B cell (primary cell): ENCODE measurements at regions not wholly inside any gene's neighbourhood (a gene's known extent, or its start where the extent isn't known, plus 50 kb on each side); places are given as distances from the start of the nearest gene placed in this dataset.

Experiments used
- ATAC-seq: fragments of 200-7000 bp; cut with Tn5 transposase; one replicate; pipeline ENCODE4 v1.10.0; 2021; ENCODE audit warnings: low read depth, mild to moderate bottlenecking, moderate number of reproducible peaks, moderate library complexity
- CTCF ChIA-PET: fragments of 350-600 bp; sonication (Branson Sonifier 250); formaldehyde crosslinking; loops from one replicate; lab custom pipeline; 2021; ENCODE audit warnings: antibody characterized with exemption, inconsistent platforms; lab: Charles Lee
- POLR2A ChIA-PET: fragments of 350-600 bp; sonication (Branson Sonifier 250); formaldehyde crosslinking; loops from one replicate; lab custom pipeline; 2021; ENCODE audit warnings: antibody characterized with exemption; lab: Charles Lee
- DNase-seq: peaks from one replicate; pipeline ENCODE4 v3.0.0; 2013
- H2AFZ ChIP-seq: 2 replicates; pipeline ENCODE4 v1.6.1; 2012; ENCODE audit warnings: mild to moderate bottlenecking, low read depth, low read length; ENCODE audit not compliant: insufficient read depth, poor library complexity, severe bottlenecking
- H3K27ac ChIP-seq, 2 donors: 1 replicate in 1 of 2; 2 replicates in 1 of 2; pipeline ENCODE4 v1.5.1; 2012 to 2013; ENCODE audit warnings: low read length in 2 of 2, mild to moderate bottlenecking in 2 of 2, moderate library complexity in 1 of 2
- H3K27me3 ChIP-seq, 4 experiments: fragments of 200-600 bp in 1 of 4; sonication (generic) in 1 of 4; replicated peaks in 1 of 4; 1 replicate in 2 of 4; 2 replicates in 2 of 4; pipeline versions ENCODE4 v1.6.1 to v1.7.0; 2013 to 2016; ENCODE audit warnings: low read length in 3 of 4, mild to moderate bottlenecking in 2 of 4, mixed read lengths in 1 of 4, moderate library complexity in 1 of 4; ENCODE audit not compliant: insufficient read depth in 4 of 4, control insufficient read depth in 3 of 4; ENCODE audit errors: control extremely low read depth in 1 of 4
- H3K36me3 ChIP-seq, 2 experiments: replicated peaks in 1 of 2; 1 replicate in 1 of 2; 2 replicates in 1 of 2; pipeline versions ENCODE4 v1.6.1 to v1.7.1; 2013; ENCODE audit warnings: low read length in 1 of 2; ENCODE audit not compliant: insufficient read depth in 2 of 2, control insufficient read depth in 1 of 2; ENCODE audit errors: control extremely low read depth in 1 of 2, extremely low read depth in 1 of 2
- H3K4me1 ChIP-seq, 2 donors: fragments of 200-600 bp in 1 of 2; sonication (generic) in 1 of 2; 1 replicate in 1 of 2; 2 replicates in 1 of 2; pipeline versions ENCODE4 v1.5.1 to v1.6.1; 2013 to 2017; ENCODE audit warnings: low read length in 2 of 2; ENCODE audit not compliant: control insufficient read depth in 2 of 2, insufficient read depth in 2 of 2
- H3K4me2 ChIP-seq: replicated peaks from 2 replicates; pipeline ENCODE3; 2012; ENCODE audit warnings: mild to moderate bottlenecking, low read depth, low read length; ENCODE audit not compliant: poor library complexity, severe bottlenecking
- H3K4me3 ChIP-seq, 5 experiments: fragments of 200-600 bp in 1 of 5; sonication (generic) in 1 of 5; 1 replicate in 3 of 5; 2 replicates in 2 of 5; pipeline versions ENCODE4 v1.5.1 to v1.7.0; 2011 to 2016; ENCODE audit warnings: low read length in 4 of 5, mild to moderate bottlenecking in 4 of 5, low read depth in 2 of 5, control low read depth in 1 of 5, moderate library complexity in 1 of 5; ENCODE audit not compliant: insufficient read depth in 1 of 5; ENCODE audit errors: control extremely low read depth in 1 of 5, extremely low read depth in 1 of 5
- H3K79me2 ChIP-seq: fragments of 200-600 bp; sonication (generic); one replicate; pipeline ENCODE4 v1.6.0; 2016; ENCODE audit warnings: low read length; ENCODE audit not compliant: control insufficient read depth, insufficient read depth
- H3K9ac ChIP-seq: fragments of 200-600 bp; sonication (generic); 2 replicates; pipeline ENCODE4 v1.6.1; 2017; ENCODE audit warnings: mild to moderate bottlenecking, low read length, moderate library complexity
- H3K9me3 ChIP-seq, 3 donors: one replicate each; pipeline versions ENCODE4 v1.6.1 to v1.7.1; 2013; ENCODE audit warnings: low read length in 2 of 3; ENCODE audit not compliant: control insufficient read depth in 2 of 3, insufficient read depth in 1 of 3; ENCODE audit errors: control extremely low read depth in 1 of 3
- H4K20me1 ChIP-seq: 2 replicates; pipeline ENCODE4 v1.6.0; 2012; ENCODE audit warnings: mild to moderate bottlenecking, low read length; ENCODE audit not compliant: insufficient read depth, control insufficient read depth, poor library complexity, severe bottlenecking
- H3K27ac Mint-ChIP-seq: one replicate; pipeline ENCODE4 v1.8.0; 2021; ENCODE audit warnings: mixed read lengths
- H3K27me3 Mint-ChIP-seq: one replicate; pipeline ENCODE4 v1.8.0; 2021; ENCODE audit warnings: mixed read lengths
- H3K4me1 Mint-ChIP-seq: one replicate; pipeline ENCODE4 v1.8.0; 2021; ENCODE audit warnings: mixed read lengths
- H3K4me3 Mint-ChIP-seq: one replicate; pipeline ENCODE4 v1.8.0; 2021; ENCODE audit warnings: mixed read lengths
- H3K9me3 Mint-ChIP-seq: one replicate; pipeline ENCODE4 v1.8.0; 2022; ENCODE audit warnings: mixed read lengths; ENCODE audit not compliant: insufficient read depth
- CTCF ChIP-seq: fragments of 200-600 bp; IDR thresholded peaks from one replicate; pipeline ENCODE4 v1.8.0; 2022; ENCODE audit warnings: antibody characterized with exemption, mild to moderate bottlenecking
- EZH2 ChIP-seq: IDR thresholded peaks from 2 replicates; pipeline ENCODE4 v1.6.1; 2012; ENCODE audit warnings: borderline replicate concordance, low read depth, mild to moderate bottlenecking, moderate library complexity, low read length; ENCODE audit not compliant: insufficient read depth, poor library complexity, severe bottlenecking
- WGBS: methylation state at CpG from one replicate; pipeline ENCODE4 v1.1.5; 2013; ENCODE audit warnings: missing lambda C conversion rate; ENCODE audit not compliant: insufficient coverage; 5-methylcytosine and 5-hydroxymethylcytosine counted together
- intact Hi-C: fragments of 100-400 bp; cut with micrococcal nuclease; formaldehyde crosslinking; loops from one replicate; pipeline ENCODE4 v1.10.0; 2022

- Histone ChIP-seq H3K4me3 (no peak overlapping the region), H3K9me3 (no peaks in the 10 kb centered on the region), H3K9ac (no peak overlapping the region), H3K27ac (no peak overlapping the region), H3K36me3 (no peaks in the 10 kb centered on the region), H3K27me3 (no peaks in the 10 kb centered on the region), H4K20me1 (no peaks in the 10 kb centered on the region), H3K79me2 (no peaks in the 10 kb centered on the region), H3K4me2 (no peak overlapping the region), H3K4me1 (no peaks in the 10 kb centered on the region), H2AFZ (no peak overlapping the region)
- TF ChIP-seq EZH2 (no peak), CTCF (no peak)
- DNase-seq = no peak
- no peak overlapping the region for H3K27ac Mint-ChIP-seq
- intact Hi-C loops = no loop called here
- no peak overlapping the region for H3K4me3 Mint-ChIP-seq
- no peaks in the 10 kb centered on the region for H3K4me1 Mint-ChIP-seq
- no peak for ATAC-seq
- ChIA-PET POLR2A (no interaction called here), CTCF (no interaction called here)
- H3K27me3 Mint-ChIP-seq = no peaks in the 10 kb centered on the region
- H3K9me3 Mint-ChIP-seq = no peaks in the 10 kb centered on the region
Measured at GRCh38 chr18:39990540-39990939, 1964.5 kb upstream of the PIK3C3 start.

GRCh38 chr18:39976771-39977170 lies 1978.3 kb upstream of the PIK3C3 start:
- no peak overlapping the region for H3K4me3 Mint-ChIP-seq
- Histone ChIP-seq H3K4me3 (no peak overlapping the region), H3K9me3 (peaks cover 0 to 4% (median 0%) of the 10 kb centered on the region in 3 donors), H3K4me1 (no peaks in the 10 kb centered on the region), H3K27ac (no peak overlapping the region), H3K27me3 (no peaks in the 10 kb centered on the region), H3K4me2 (no peak overlapping the region), H2AFZ (no peak overlapping the region), H3K36me3 (no peaks in the 10 kb centered on the region), H3K9ac (no peak overlapping the region), H3K79me2 (no peaks in the 10 kb centered on the region), H4K20me1 (no peaks in the 10 kb centered on the region)
- CTCF ChIA-PET = no interaction called here
- H3K4me1 Mint-ChIP-seq = no peaks in the 10 kb centered on the region
- TF ChIP-seq EZH2 = no peak
- no peak for TF ChIP-seq CTCF
- H3K27ac Mint-ChIP-seq = no peak overlapping the region
- H3K27me3 Mint-ChIP-seq = no peaks in the 10 kb centered on the region
- intact Hi-C loops = no loop called here
- ATAC-seq = no peak
- H3K9me3 Mint-ChIP-seq = peaks cover 4% of the 10 kb centered on the region
- 92% methylated on average over 9 of the region's 9 CpGs for WGBS
- POLR2A ChIA-PET = no interaction called here
- DNase-seq = no peak
